Endodermal cell (in vitro differentiated cells): ENCODE measurements at regions not wholly inside any gene's neighbourhood (a gene's known extent, or its start where the extent isn't known, plus 50 kb on each side); places are given as distances from the start of the nearest gene placed in this dataset.

Experiments
- DNase-seq: peaks from one replicate; pipeline ENCODE4 v3.0.0-alpha.2; 2017
- H3K27ac ChIP-seq: 2 replicates; pipeline ENCODE4 v1.5.1; 2013; ENCODE audit warnings: mild to moderate bottlenecking, low read depth, low read length, moderate library complexity
- H3K27me3 ChIP-seq: 2 replicates; pipeline ENCODE4 v1.6.1; 2013; ENCODE audit warnings: mild to moderate bottlenecking, low read length, moderate library complexity; ENCODE audit not compliant: insufficient read depth, control insufficient read depth, poor library complexity, severe bottlenecking
- H3K36me3 ChIP-seq: 2 replicates; pipeline ENCODE4 v1.7.0; 2013; ENCODE audit warnings: mild to moderate bottlenecking, low read length, moderate library complexity; ENCODE audit not compliant: control insufficient read depth, insufficient read depth
- H3K4me1 ChIP-seq: one replicate; pipeline ENCODE4 v1.7.0; 2013; ENCODE audit warnings: low read length; ENCODE audit not compliant: control insufficient read depth, insufficient read depth
- H3K4me3 ChIP-seq: 2 replicates; pipeline ENCODE4 v1.5.1; 2013; ENCODE audit warnings: mild to moderate bottlenecking, low read length, moderate library complexity
- H3K9ac ChIP-seq: 2 replicates; pipeline ENCODE4 v1.6.1; 2013; ENCODE audit warnings: mild to moderate bottlenecking, low read length, moderate library complexity; ENCODE audit not compliant: poor library complexity, severe bottlenecking; ENCODE audit errors: extremely low read depth
- H3K9me3 ChIP-seq: 2 replicates; pipeline ENCODE4 v1.6.1; 2013; ENCODE audit warnings: mild to moderate bottlenecking, low read length, moderate library complexity; ENCODE audit not compliant: control insufficient read depth
- H3K27ac Mint-ChIP-seq: 2 replicates; pipeline ENCODE4 v1.8.0; 2020; ENCODE audit warnings: mixed read lengths
- H3K27me3 Mint-ChIP-seq: 2 replicates; pipeline ENCODE4 v1.8.0; 2021; ENCODE audit warnings: mild to moderate bottlenecking, mixed read lengths; ENCODE audit not compliant: insufficient read depth
- H3K36me3 Mint-ChIP-seq: 2 replicates; pipeline ENCODE4 v1.8.0; 2020; ENCODE audit warnings: low read depth, mixed read lengths
- H3K4me1 Mint-ChIP-seq: 2 replicates; pipeline ENCODE4 v1.8.0; 2020; ENCODE audit warnings: mixed read lengths
- H3K4me3 Mint-ChIP-seq: 2 replicates; pipeline ENCODE4 v1.8.0; 2020; ENCODE audit warnings: mild to moderate bottlenecking, moderate library complexity, mixed read lengths
- H3K9me3 Mint-ChIP-seq: 2 replicates; pipeline ENCODE4 v1.8.0; 2020; ENCODE audit warnings: mild to moderate bottlenecking, mixed read lengths
- CTCF ChIP-seq: fragments of 200-600 bp; sonication (generic); conservative IDR thresholded peaks from 2 replicates; pipeline ENCODE4 v1.5.0; 2021; ENCODE audit warnings: antibody characterized with exemption, mild to moderate bottlenecking
- WGBS, 2 experiments: methylation state at CpG; one replicate each; pipeline versions ENCODE4 v1.1.5 to v1.1.7; 2013; ENCODE audit warnings: missing lambda C conversion rate in 2 of 2, mixed read lengths in 1 of 2; ENCODE audit not compliant: insufficient coverage in 1 of 2, insufficient read length in 1 of 2; 5-methylcytosine and 5-hydroxymethylcytosine counted together

- peaks cover 13% of the 10 kb centered on the region for H3K4me1 Mint-ChIP-seq
- no peaks in the 10 kb centered on the region for H3K27me3 ChIP-seq
- WGBS, 2 experiments, result 84 to 85% methylated on average over 5 of the region's 5 CpGs
- H3K27ac ChIP-seq, result no peak overlapping the region
- no peaks in the 10 kb centered on the region for H3K4me1 ChIP-seq
- no peak overlapping the region for H3K9ac ChIP-seq
- H3K4me3 ChIP-seq, result no peak overlapping the region
- H3K27me3 Mint-ChIP-seq, result peaks cover 3% of the 10 kb centered on the region
- TF ChIP-seq CTCF, result no peak
- no peak for DNase-seq
- H3K4me3 Mint-ChIP-seq, result no peak overlapping the region
- H3K9me3 Mint-ChIP-seq, result no peaks in the 10 kb centered on the region
- H3K36me3 ChIP-seq, result no peaks in the 10 kb centered on the region
- no peak overlapping the region for H3K27ac Mint-ChIP-seq
- no peaks in the 10 kb centered on the region for H3K36me3 Mint-ChIP-seq
- H3K9me3 ChIP-seq, result no peaks in the 10 kb centered on the region
These were observed 105.8 kb upstream of the TBX3 start for GRCh38 chr12:114789821-114790220.

- H3K36me3 Mint-ChIP-seq, result no peaks in the 10 kb centered on the region
- no peak for TF ChIP-seq CTCF
- no peak overlapping the region for H3K9ac ChIP-seq
- H3K36me3 ChIP-seq, result no peaks in the 10 kb centered on the region
- WGBS, 2 experiments, result 93 to 100% methylated on average over 1 to 3 of the region's 3 CpGs
- H3K4me1 Mint-ChIP-seq, result peaks cover 12% of the 10 kb centered on the region
- no peak overlapping the region for H3K27ac Mint-ChIP-seq
- no peaks in the 10 kb centered on the region for H3K4me1 ChIP-seq
- H3K9me3 ChIP-seq, result no peaks in the 10 kb centered on the region
- no peak overlapping the region for H3K27ac ChIP-seq
- no peaks in the 10 kb centered on the region for H3K27me3 ChIP-seq
- no peaks in the 10 kb centered on the region for H3K9me3 Mint-ChIP-seq
- peaks cover 3% of the 10 kb centered on the region for H3K27me3 Mint-ChIP-seq
- H3K4me3 ChIP-seq, result no peak overlapping the region
- no peak for DNase-seq
- no peak overlapping the region for H3K4me3 Mint-ChIP-seq
These were observed 105.3 kb upstream of the TBX3 start for GRCh38 chr12:114789276-114789675.

- 66 to 82% methylated on average over 3 of the region's 3 CpGs for WGBS, 2 experiments
These were observed 100.6 kb upstream of the TBX3 start for GRCh38 chr12:114784526-114784925.

More at GRCh38 chr12:114784526-114784925, 100.6 kb upstream of the TBX3 start:
- no peaks in the 10 kb centered on the region for H3K27me3 ChIP-seq
- Mint-ChIP-seq H3K4me3 (no peak overlapping the region), H3K36me3 (no peaks in the 10 kb centered on the region), H3K4me1 (peaks cover under 1% of the 10 kb centered on the region), H3K27ac (no peak overlapping the region), H3K27me3 (peaks cover 2% of the 10 kb centered on the region), H3K9me3 (no peaks in the 10 kb centered on the region)
- H3K4me1 ChIP-seq, result no peaks in the 10 kb centered on the region
- H3K4me3 ChIP-seq, result no peak overlapping the region
- H3K27ac ChIP-seq, result no peak overlapping the region
- H3K9me3 ChIP-seq, result no peaks in the 10 kb centered on the region
- no peak overlapping the region for H3K9ac ChIP-seq
- TF ChIP-seq CTCF, result no peak
- no peaks in the 10 kb centered on the region for H3K36me3 ChIP-seq
- DNase-seq, result no peak
